GM12878 (cell line): ENCODE measurements at regions not wholly inside any gene's neighbourhood (a gene's known extent, or its start where the extent isn't known, plus 50 kb on each side); places are given as distances from the start of the nearest gene placed in this dataset.

Source experiments
- KDM1A ChIP-seq: fragments of 200-600 bp; sonication (generic); IDR thresholded peaks from 2 replicates; pipeline ENCODE4 v1.6.1; 2016; ENCODE audit warnings: borderline replicate concordance
- NBN ChIP-seq: fragments of 450-650 bp; IDR thresholded peaks from 2 replicates; pipeline ENCODE4 v1.6.1; 2016
- RCOR1 ChIP-seq: conservative IDR thresholded peaks from 2 replicates; pipeline ENCODE4 v1.6.1; 2012; ENCODE audit warnings: low read depth, low read length, improper control_type of control experiment
- SKIL ChIP-seq: fragments of 450-650 bp; IDR thresholded peaks from 2 replicates; pipeline ENCODE4 v1.6.1; 2017; ENCODE audit warnings: mild to moderate bottlenecking, low read depth, inconsistent platforms; ENCODE audit not compliant: poor library complexity, severe bottlenecking
- TF ChIP-seq, protein P1 (sequence below): fragments of 450-650 bp; IDR thresholded peaks from 2 replicates; pipeline ENCODE4 v1.6.1; 2017; ENCODE audit warnings: mild to moderate bottlenecking, moderate library complexity

DNA sequence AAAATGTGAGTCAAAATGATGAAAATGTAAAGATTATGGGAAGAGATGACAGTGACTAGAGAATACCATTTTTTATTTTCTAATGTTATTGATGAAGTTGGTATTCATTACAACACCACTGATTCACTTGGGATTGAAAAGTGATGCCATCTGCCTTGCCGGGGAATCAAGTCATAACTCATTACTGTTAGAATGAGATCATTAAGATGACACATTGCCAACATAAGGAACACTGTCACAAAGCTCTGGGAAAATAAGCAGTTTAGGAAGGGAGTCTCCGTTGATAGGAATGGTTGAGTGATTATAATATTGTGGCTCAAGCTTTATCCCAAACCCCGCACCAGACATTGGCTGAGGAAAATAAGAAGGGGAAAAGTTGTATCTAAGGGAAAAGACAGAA is 121.5 kb upstream of the PLPP4 start (continued):
- TF ChIP-seq, protein P1, sequence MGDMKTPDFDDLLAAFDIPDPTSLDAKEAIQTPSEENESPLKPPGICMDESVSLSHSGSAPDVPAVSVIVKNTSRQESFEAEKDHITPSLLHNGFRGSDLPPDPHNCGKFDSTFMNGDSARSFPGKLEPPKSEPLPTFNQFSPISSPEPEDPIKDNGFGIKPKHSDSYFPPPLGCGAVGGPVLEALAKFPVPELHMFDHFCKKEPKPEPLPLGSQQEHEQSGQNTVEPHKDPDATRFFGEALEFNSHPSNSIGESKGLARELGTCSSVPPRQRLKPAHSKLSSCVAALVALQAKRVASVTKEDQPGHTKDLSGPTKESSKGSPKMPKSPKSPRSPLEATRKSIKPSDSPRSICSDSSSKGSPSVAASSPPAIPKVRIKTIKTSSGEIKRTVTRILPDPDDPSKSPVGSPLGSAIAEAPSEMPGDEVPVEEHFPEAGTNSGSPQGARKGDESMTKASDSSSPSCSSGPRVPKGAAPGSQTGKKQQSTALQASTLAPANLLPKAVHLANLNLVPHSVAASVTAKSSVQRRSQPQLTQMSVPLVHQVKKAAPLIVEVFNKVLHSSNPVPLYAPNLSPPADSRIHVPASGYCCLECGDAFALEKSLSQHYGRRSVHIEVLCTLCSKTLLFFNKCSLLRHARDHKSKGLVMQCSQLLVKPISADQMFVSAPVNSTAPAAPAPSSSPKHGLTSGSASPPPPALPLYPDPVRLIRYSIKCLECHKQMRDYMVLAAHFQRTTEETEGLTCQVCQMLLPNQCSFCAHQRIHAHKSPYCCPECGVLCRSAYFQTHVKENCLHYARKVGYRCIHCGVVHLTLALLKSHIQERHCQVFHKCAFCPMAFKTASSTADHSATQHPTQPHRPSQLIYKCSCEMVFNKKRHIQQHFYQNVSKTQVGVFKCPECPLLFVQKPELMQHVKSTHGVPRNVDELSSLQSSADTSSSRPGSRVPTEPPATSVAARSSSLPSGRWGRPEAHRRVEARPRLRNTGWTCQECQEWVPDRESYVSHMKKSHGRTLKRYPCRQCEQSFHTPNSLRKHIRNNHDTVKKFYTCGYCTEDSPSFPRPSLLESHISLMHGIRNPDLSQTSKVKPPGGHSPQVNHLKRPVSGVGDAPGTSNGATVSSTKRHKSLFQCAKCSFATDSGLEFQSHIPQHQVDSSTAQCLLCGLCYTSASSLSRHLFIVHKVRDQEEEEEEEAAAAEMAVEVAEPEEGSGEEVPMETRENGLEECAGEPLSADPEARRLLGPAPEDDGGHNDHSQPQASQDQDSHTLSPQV, result no peak
- TF ChIP-seq NBN (no peak), SKIL (no peak), RCOR1 (no peak), KDM1A (no peak)
- TF ChIP-seq, all 136 proteins: peak for 0
